ENCODE measurements at regions not wholly inside any gene's neighbourhood (a gene's known extent, or its start where the extent isn't known, plus 50 kb on each side); places are given as distances from the start of the nearest gene placed in this dataset.

GRCh38 chr13:34201050-34201913, 383.3 kb downstream of the RFC3 start:
- TF ChIP-seq, protein P1, sequence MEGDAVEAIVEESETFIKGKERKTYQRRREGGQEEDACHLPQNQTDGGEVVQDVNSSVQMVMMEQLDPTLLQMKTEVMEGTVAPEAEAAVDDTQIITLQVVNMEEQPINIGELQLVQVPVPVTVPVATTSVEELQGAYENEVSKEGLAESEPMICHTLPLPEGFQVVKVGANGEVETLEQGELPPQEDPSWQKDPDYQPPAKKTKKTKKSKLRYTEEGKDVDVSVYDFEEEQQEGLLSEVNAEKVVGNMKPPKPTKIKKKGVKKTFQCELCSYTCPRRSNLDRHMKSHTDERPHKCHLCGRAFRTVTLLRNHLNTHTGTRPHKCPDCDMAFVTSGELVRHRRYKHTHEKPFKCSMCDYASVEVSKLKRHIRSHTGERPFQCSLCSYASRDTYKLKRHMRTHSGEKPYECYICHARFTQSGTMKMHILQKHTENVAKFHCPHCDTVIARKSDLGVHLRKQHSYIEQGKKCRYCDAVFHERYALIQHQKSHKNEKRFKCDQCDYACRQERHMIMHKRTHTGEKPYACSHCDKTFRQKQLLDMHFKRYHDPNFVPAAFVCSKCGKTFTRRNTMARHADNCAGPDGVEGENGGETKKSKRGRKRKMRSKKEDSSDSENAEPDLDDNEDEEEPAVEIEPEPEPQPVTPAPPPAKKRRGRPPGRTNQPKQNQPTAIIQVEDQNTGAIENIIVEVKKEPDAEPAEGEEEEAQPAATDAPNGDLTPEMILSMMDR (conservative IDR thresholded peaks at IDR 0.05; ENCODE audit: low read depth, low read length) = no peak
- no peak overlapping the region for H3K4me3 ChIP-seq (ENCODE audit: low read depth, low read length)
- DNase-seq (ENCODE audit: low read depth) = peak; percentile 76

GRCh38 chr13:34207334-34207733, 389.4 kb downstream of the RFC3 start:
- H3K4me3 ChIP-seq (ENCODE audit: low read depth, low read length) = no peak overlapping the region
- TF ChIP-seq, protein P1 (conservative IDR thresholded peaks at IDR 0.05; ENCODE audit: low read depth, low read length) = peak; percentile 7
- DNase-seq (ENCODE audit: low read depth) = peak; percentile 93

DNA sequence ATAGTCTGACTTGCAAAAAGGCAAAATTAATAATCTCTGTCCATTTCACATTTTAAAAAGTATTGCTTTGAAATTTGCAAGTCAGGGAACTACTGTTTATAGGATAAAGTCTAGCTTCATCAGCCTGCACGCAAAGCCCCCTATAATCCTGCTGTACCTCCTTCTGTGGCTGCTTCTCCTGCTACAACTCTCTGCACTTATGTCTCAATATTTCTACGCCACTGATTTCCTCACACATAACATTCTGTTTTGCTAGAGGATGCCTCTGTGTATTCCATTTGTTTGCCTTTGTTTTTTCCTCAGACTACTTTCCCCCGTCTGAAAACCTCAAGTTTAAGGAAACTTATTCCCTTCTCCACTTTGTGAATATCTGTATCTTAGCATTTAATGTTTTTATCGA, 389.9 kb downstream of the RFC3 start:
- peak; percentile 67 for DNase-seq (ENCODE audit: low read depth)
- TF ChIP-seq, protein P1 (conservative IDR thresholded peaks at IDR 0.05; ENCODE audit: low read depth, low read length) = no peak
- H3K4me3 ChIP-seq (ENCODE audit: low read depth, low read length) = no peak overlapping the region

DNA sequence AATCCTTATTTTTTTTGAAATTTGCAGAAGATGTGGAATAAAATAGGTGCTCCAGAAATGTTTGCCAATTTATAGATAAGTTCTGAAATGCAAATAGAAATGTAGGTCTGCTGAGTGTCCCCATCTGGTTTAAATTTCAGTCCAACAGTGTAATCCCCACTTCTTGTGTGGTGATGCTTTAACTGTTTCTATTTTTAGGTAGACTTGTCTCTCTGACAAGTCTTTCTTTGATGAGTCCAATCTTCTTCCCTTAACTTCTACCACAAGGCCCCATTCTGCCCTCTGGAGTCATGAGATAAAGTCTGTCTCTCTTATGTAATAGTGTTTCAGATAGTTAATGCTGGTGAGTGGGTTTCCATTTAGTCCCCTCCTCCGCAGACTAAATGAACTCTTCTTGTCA, 390.4 kb downstream of the RFC3 start:
- TF ChIP-seq, protein P1 (conservative IDR thresholded peaks at IDR 0.05; ENCODE audit: low read depth, low read length) = no peak
- no peak overlapping the region for H3K4me3 ChIP-seq (ENCODE audit: low read depth, low read length)
- peak; percentile 31 for DNase-seq (ENCODE audit: low read depth)

DNA sequence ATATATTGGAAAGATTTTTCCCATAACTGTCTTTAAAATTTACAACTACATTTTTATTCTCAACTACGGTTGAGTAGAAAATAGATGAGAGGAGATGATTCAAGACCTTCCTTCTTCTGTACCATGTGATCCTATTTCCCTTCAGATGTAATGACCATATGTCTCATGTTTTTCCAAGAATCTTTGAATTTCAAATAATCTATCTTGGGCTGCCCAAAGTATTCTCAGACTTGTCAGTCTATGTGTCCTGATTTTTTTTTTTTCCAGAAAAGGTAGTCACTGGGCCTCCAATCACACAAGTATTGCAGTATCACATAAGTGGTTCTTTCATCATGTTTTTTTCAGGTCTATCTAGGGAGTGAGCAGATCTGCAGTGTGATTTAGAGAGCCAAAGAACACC, 392.4 kb downstream of the RFC3 start:
- no peak overlapping the region for H3K4me3 ChIP-seq (ENCODE audit: low read depth, low read length)
- TF ChIP-seq, protein P1 (conservative IDR thresholded peaks at IDR 0.05; ENCODE audit: low read depth, low read length) = no peak
- DNase-seq (ENCODE audit: low read depth) = no peak

DNA sequence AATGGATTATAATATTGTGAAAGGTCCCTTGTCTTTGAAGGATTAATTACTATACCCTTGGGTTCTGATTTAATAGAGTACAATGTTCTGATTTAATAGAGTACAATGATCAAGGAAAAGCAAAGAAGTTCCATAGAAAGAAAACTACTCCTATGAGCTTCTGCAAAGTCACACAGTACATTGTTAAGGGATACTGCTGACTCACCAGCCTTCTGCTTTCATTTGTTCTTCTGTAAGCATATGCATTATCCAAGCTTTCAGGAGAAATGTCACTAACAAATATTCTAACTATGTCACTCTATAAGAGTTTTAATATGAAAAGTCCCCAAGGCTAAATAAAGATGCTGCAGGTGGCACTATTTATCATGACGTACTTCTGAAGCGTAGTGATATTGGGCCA, 396.7 kb downstream of the RFC3 start:
- H3K4me3 ChIP-seq (ENCODE audit: low read depth, low read length) = no peak overlapping the region
- DNase-seq (ENCODE audit: low read depth) = peak; percentile 43
- TF ChIP-seq, protein P1 (conservative IDR thresholded peaks at IDR 0.05; ENCODE audit: low read depth, low read length) = no peak

DNA sequence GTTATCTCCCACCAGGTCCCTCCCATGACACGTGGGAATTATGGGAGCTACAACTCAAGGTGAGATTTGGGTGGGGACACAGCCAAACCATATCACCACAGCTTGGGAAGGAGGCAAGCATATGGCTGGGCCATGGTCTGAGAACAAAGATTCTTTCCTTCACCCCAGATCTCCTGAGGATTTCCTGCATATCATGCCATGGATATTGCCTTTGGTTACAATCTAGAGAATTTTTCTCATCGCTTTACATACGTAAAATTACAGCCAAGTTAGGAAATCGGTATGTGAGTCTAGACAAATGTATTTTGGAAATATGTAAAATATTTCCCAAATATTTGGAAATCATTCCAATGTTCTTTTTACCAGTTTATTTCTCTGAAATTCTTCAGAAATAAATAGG, 398.3 kb downstream of the RFC3 start:
- DNase-seq (ENCODE audit: low read depth) = peak; percentile 23
- H3K4me3 ChIP-seq (ENCODE audit: low read depth, low read length) = no peak overlapping the region
- TF ChIP-seq, protein P1 (conservative IDR thresholded peaks at IDR 0.05; ENCODE audit: low read depth, low read length) = no peak

All from choroid plexus epithelial cell (primary cell).